KBM-7 (cell line): ENCODE measurements at regions not wholly inside any gene's neighbourhood (a gene's known extent, or its start where the extent isn't known, plus 50 kb on each side); places are given as distances from the start of the nearest gene placed in this dataset.
A peak's percentile ranks its signal among the peaks of the same experiment; 100 is the strongest.

Experiments used
- DNase-seq: peaks from one replicate; pipeline ENCODE4 v3.0.0-alpha.2; 2015
- in situ Hi-C: fragments of 300-500 bp; cut with MboI; formaldehyde crosslinking; loops from 2 replicates; pipeline ENCODE4 v1.14.3; 2020; ENCODE audit warnings: low sequenced_read_pairs, low pct_unique_long_range_greater_than_20kb, mixed read lengths

DNA sequence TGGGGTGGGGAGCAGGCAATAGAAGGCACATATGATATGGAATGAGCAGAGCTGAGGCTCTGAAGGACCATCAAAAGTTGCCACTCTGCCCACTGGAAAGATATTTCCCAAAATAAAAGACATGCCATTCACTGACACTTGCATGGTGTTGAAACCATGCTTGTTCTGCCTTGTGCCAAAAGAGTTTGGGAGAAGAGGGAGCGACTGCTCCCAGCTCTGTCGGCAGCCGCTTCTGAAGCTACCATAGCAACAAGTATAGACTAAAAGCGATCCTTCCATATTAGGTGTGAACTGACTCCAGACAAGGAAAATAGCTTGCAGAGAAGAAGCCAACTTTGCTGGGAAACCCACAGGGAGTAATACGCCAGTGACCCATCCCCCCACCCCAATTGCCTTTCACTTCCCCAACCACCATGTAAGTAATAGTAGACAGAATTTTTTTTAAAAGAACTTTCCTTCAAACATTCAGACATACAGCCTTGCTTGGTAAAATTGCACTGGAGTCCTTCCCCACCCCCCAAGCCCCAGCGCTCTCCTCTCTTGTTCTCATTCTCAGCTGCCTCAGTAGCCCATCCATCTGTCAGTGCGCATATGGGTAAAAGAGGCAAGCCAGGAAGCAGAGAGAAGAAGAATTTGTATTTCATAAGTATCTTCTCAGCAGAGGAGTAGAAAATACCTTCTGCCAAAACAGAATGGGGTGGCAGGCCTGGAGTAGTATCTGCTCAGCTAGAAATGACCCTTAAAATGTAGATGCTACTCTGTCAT lies 263.7 kb downstream of the OMA1 start:
- in situ Hi-C loops, result no loop called here
- DNase-seq, result no peak

DNA sequence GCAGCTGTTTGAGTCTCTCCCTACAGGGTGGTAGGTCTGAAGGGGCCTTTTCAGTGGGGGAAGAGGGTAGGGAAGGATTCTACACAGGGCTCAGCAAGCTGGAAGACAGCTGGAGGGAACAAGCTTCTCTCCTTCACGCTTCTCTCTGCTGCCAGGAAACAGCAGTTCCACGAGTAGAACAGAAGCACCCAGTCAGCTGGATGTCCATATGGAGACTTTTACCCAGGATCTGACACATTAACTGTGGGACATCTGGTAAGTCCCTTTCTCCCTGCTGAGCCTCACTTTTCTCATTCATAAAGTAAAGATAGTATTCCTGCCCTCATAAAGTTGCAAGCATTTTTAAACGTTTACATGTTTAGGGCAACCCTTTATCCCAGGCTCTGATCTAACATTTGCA lies 280.3 kb downstream of the OMA1 start:
- no peak for DNase-seq
- in situ Hi-C loops, result no loop called here

DNA sequence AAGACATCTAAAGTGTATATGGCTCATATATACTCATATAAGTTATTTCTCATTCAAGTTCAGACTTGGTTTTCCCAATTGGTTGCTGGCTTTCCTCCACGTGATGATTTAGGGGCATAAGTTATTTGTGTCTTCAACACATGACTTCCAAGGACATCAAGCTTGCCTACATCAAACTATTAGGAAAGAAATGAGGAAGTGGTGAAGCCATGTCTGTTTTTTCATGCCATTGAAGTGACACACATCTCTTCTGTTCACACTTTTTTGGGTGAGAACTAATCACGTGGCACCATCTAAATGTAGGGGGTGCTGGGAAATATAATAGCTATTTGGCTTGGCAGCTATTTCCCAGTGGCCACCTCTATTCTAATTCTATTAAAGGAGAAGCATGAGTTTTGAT lies 282.1 kb downstream of the OMA1 start:
- no peak for DNase-seq
- in situ Hi-C loops, result no loop called here

DNA sequence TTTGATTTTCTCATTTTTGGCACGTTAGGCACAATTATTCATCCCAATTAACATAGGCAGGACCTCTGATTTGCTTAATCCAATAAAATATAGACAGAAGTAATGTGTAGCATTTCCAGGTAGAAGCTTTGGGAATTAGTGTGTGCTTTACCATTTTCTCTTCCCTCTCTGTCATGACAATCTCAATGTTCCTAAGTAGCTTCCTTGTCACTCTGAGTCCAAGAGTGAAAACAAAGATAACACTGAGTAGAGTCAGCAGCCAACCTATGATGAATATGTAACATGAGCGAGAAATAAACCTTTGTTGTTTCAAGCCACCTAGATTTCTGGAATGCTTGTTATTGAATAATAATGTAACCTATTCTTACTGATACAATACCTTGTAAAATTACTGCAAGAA lies 283.8 kb downstream of the OMA1 start:
- no peak for DNase-seq
- in situ Hi-C loops, result no loop called here

DNA sequence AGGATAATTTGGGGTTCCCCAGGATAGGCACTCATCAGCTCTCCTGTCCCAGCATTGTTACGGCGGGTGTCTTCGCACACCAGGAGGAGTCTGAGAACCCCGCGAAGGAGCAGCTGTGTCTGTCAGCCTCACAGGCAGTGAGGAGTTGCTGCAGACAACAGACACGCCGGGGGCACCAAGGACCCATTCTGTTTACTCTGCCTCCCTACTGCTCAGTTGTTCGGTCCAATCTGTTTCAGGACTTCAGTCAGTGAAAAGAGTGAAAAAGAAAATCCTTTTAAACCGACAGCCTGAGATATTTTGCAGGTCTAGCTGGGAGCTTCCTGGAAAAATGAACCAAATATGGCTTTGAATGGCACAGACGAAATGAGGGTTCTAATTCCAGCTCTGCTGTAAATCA lies 288.4 kb downstream of the OMA1 start:
- no peak for DNase-seq
- in situ Hi-C loops, result no loop called here

DNA sequence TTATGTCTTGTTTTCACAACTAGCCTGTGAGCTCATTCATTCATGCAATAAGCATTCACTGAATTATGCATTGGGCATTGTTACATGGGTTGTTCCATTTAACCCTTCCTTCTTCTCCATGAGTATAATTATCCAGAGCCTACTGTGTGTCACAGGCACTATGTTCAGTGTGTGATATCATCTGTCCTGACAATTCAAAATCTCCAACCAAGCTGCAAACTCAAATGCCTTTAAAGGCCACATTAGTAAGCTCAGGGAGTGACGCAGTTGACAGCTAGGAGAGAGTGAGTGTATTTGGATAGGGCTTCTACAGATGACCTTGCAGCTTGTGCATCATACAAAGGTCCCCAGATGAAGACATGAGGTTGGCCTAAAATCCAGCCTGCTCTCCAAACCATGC lies 289.5 kb downstream of the OMA1 start:
- in situ Hi-C loops, result no loop called here
- DNase-seq, result no peak

DNA sequence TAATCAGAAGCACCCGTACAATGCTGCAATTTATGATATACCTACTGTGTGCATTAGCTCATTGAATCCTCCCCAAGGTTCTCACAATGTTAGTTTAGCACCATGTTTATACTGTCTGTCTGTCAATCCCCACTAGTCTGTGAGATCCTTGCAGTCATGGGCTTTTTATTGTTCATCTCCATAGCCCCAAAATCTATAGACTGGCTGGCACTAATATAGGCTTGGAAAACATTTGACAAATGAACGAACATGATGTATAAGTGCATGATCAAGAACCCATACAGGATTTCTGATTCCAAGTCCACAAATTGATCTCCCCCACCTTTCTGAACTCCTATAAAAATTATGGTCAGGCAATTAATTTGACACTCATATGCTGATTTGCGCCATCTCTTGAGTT lies 290.0 kb downstream of the OMA1 start:
- DNase-seq, result no peak
- in situ Hi-C loops, result no loop called here

DNA sequence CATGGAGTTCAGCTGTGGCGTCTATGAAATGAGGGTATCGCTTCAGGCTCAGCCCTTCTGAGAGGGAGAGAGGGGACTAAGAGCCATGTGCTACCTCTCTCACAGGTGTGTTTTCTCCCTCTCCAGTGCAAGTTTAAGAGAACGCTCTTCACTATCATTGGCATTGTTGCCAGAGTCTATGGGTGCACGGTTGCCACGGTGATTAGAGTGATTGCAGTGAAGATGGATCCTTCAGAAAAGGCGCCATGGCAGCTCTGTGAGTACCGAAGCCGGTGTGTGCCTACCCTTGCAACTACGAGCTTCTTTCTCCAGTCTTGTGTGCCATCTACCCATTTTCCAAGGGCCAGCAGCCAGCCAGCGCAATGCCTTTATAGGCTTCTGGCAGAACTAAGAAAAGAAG lies 290.5 kb downstream of the OMA1 start:
- in situ Hi-C loops, result no loop called here
- DNase-seq, result no peak

DNA sequence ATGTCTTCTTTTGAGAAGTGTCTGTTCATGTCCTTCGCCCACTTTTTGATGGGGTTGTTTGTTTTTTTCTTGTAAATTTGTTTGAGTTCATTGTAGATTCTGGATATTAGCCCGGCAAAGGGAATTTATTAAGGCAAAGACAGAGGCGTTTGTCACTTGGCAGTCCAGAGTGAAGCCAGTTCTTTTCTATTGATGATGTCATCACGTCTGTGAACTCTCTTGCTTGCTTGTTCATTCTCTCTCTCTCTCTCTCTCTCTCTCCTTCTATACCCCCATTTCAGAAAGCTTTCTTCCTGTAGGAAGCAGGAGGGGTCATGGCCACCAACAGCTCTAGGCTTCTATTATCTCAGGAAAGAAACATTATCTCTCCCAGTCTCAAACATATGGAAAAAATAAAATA lies 291.3 kb downstream of the OMA1 start:
- no peak for DNase-seq
- in situ Hi-C loops, result no loop called here

DNA sequence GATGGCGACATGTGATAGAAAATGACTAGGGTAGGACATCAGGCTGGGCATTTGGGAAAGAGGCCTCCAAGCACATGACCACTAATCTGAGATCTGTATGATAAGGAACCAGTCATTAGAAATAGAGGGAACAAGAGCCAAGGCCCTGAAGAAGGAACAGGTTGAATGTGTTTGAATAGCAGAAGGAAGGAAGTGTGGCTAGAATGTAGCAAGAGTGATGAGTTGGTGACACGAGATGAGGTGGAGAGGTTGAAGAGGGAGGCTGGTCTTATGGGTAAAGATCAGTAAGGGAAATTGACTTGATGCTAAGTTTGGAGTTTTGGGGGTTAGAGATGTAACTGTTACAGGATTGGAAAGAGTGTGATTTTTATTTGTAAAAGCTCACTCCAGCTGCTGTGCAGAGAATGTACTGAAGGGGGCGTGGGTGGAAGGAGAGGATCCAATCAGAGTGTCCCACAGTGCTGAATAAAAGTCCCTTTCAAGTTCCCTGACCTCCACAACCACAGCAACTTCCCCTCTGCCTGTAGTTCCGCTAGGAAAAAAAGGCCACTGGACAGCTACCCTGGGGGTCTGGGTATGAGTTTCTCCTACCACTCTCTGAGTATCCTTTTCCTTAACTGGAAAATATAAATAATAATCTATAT lies 295.0 kb downstream of the OMA1 start:
- DNase-seq, result peak; percentile 20
- in situ Hi-C loops, result no loop called here

DNA sequence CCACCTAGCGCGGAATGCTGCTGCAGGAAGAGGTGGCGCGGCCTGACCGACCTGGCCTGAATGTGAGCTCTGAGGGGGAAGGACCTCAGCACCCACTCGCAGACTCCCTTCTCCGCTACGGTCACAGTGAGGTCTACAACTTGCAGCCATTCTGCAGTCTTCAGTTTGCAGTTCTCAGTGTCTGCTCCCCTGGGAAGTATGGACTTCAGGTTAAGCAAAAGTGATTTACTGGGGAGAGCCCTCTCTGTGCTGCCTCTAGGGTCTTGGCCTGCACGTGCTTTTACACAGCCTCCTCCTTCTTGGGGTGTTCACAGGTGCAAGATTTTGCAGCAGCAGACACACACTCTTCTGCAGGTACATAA lies 296.0 kb downstream of the OMA1 start:
- in situ Hi-C loops, result no loop called here
- DNase-seq, result no peak

DNA sequence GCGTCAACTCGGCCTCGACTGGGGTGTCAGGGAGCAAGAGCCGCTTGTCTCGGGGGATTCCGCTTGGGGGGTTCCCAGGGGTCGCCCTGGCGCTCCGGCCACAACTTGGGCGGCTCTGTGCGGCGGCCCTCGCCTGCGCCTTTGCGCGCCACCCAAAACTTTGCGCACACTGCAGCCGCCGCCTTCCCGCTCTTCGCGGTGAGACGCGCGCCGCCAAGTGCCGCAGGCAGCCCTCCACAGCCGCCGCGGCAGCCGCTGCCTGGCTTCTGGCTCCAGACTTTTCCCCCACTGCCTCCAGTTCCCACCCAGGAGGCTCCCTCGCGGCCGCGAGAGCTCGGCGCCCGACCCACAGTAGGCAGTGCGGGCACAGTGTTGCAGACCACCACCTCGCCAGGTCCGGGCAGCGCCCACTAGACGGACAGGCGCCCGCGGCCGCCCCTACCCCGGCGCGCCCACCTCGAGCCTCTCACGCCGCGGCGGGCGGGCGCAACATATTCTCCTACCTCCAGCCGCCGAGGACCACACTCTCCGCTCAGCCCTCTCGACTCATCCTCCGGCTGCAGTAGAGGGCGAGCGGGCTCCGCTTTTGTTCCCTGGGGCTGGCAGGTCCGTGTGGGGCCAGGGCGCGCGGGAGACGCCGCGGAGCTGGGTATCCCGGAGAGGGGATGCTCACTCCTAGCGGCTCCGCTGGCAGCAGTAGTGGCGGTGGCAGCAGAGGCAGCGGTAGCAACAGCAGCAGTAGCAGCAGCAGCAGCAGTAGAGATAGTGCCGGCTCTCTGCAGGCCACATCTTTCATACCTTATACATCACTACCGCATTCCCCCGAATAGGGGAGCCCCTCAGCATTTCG lies 296.6 kb downstream of the OMA1 start:
- DNase-seq, result no peak
- in situ Hi-C loops, result no loop called here

DNA sequence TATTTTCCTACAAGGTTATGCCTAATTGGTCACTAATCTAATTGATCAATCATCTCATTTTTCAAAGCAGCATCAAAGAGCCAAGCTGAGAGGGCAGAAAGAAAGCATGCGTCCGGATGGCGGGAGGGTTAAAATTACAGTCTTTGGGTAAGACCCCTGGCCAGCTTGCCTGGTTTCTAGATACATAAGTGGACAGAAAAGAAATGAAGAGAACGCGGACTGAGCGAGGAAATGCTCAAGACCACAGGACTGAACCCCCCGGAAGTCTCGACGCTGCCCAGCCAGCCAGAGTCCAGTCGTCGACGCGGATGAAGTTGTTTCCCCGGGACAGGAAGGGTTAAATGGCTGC lies 297.2 kb downstream of the OMA1 start:
- DNase-seq, result no peak
- in situ Hi-C loops, result no loop called here

DNA sequence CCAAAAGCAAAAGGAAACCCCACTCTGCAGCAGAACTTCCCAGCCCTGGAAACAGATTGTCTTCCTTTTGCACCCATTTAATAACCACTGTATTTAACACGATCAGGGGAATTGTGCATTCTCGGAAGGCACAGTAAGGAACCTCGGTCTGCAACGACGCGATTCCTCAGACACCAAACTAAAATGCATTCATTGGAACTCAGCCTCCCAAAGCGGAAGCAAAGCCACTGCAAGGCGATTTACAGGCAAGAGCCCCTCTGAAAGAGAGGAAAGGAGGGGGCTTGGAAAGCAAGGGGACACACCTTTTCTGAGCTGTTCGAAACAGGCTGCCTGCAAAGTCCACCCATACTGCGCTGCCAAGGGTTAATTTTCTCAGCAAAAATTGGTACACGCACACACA lies 297.7 kb downstream of the OMA1 start:
- no peak for DNase-seq
- in situ Hi-C loops, result no loop called here

DNA sequence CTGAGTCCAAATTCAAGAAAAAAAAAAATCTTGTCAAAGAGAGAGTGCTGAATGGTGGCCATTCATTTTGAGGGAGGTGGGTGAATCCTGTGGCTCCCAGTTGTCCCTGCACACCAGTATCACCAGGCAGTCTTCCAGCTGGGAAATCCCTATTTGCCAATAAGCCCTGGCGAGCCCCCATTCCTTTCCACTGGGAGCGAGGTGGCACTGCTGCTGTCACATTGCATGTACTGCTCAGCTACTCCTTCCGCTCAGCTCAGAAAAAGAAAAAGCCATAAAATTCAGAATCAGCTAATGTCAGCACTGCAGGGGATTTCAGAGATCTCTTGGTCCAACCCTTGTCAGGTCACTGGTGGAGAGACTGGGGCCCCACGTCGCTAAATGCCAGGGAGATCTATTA lies 298.5 kb downstream of the OMA1 start:
- no peak for DNase-seq
- in situ Hi-C loops, result no loop called here

DNA sequence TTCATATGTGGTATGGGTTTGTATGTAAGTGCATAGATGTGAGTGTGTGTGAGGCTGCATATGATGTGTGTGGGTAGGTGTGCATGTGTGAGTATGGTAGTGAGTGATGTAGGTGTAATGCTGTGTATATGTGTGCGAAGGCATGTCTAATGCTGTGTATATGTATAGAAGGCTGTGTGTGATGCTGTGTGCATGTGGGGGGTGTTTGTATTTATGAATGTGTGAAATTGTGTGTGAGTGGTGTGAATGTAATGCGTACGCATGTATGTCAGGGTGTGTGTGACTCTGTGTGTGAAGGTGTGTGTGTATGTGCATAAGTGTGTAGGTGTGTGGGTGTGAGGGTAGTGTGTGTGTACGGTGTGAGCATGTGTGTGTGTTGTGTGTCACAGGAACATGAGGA lies 300.0 kb downstream of the OMA1 start:
- in situ Hi-C loops, result no loop called here
- DNase-seq, result no peak

DNA sequence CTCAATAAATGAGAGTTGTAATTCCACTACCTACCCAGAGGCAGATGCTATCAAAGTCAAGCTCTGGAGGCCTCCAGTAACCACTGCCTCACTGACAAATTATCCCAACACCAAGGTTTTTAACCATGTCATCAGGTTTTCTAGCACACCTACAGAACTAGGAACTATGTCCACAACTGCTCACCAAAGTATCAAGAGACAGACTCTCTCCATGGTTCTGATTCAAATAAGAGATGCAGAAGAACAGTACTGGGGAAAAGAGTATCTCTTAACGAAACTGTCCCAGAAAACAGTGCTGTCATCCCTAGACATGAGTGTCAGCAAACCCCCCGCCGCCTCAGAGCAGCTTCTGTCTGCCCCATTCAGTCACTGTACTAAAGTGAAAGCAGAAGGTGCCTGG lies 301.7 kb downstream of the OMA1 start:
- in situ Hi-C loops, result no loop called here
- DNase-seq, result no peak

DNA sequence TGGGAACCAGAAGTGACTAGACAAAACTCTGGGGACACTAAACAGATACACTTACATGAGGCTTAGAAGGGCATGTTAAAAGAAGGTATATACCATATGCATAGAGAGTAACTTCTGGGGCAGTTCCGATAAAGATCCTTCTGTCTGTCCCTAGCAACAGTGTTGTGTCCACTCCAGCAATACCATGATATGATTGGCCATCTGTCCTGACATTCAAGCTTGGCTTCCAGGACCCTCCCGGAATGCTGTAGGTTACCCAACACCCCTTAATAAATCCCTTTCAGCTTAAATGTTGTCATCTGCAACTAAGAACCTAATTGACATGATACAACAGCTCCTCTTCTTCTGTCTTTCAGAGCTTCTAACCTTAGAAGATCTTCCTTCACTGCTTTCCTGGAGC lies 307.7 kb downstream of the OMA1 start:
- DNase-seq, result no peak
- in situ Hi-C loops, result no loop called here

DNA sequence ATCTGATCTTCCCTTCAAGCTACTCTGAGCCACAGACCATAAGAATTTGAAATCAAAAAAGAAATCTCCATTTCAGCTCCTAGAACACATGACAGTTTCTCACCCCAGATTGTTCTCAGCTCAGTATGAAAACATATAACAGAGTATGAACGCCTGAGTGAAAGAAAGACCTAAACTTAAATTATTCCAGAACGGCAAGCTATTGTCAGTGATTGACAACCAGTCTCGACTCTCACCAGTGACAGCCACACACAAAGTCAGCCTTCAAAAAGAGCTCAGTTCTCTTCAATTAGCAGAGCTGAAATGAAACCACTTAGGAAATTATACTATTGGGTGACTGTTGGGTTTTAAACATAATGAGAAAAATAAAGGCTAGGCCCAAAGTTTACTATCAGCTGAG lies 312.8 kb downstream of the OMA1 start:
- in situ Hi-C loops, result no loop called here
- DNase-seq, result no peak

DNA sequence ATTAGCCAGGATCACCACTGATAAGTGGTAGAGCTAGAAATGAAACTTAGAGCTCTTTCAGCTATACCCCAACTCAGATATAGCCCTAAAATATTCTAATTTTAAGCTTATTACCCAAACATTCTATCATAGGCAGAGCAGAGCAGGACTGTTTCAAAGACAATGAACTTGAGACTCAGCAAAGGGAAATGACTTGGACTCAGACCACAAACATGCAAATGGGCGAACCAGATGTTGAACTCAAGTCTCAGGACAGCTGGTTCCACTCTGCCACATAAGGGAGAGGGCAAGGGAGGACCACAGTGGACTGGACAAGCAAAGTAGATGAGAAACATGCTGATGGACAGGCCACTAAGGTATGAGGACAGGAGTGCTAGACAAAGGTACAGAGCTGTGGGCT lies 315.3 kb downstream of the OMA1 start:
- no peak for DNase-seq
- in situ Hi-C loops, result no loop called here

DNA sequence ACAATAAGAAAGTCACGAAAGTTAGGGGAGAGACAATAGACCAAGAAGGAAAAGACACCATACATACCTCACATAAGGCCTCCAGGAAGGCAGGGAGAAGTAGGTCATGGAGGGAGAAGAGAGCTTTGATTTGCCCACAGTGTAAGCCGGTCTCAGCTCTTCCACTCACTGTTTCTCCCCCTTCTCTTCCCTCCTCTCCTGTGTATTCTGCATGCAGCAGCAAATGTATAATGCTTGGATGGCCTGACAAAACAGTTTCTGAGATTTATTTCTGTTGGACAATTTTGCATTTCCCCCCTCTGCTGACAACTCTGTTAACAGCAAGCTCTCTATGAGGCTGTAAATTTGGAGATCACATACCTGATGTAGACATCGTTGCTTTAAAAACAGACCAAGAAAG lies 318.9 kb downstream of the OMA1 start:
- in situ Hi-C loops, result no loop called here
- no peak for DNase-seq
